SIG-M5 (cell line): ENCODE measurements at regions not wholly inside any gene's neighbourhood (a gene's known extent, or its start where the extent isn't known, plus 50 kb on each side); places are given as distances from the start of the nearest gene placed in this dataset.

Experiments
- DNase-seq: peaks from one replicate; lab custom pipeline; 2025; lab: John Stamatoyannopoulos, UW

DNA sequence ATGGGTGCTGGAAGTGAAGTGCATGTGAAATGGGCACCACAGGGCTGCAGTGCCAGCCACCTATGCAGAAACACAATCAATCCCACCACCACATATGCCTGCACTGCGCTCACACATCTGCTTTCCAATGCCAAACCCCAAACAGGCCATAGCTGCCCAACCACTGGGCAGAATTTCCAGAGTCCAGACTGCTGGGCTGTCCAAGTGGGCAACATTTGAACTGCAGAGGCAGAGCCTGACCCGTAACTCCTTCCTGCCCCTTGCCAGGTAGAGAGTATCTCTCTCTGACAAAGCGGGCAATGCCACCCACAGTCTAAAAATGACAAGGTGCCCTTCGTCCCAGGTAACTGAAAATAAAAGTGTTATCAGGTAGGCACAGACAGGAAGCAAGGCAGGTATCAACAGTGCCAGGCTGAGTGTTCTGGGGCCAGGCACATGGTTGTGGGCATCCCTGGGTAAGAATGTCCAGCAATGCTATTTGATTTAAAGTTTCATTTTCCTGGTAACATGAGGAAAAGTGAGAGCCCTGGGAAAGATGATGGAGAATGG lies 79.5 kb downstream of the FOXA2 start:
- no peak for DNase-seq

DNA sequence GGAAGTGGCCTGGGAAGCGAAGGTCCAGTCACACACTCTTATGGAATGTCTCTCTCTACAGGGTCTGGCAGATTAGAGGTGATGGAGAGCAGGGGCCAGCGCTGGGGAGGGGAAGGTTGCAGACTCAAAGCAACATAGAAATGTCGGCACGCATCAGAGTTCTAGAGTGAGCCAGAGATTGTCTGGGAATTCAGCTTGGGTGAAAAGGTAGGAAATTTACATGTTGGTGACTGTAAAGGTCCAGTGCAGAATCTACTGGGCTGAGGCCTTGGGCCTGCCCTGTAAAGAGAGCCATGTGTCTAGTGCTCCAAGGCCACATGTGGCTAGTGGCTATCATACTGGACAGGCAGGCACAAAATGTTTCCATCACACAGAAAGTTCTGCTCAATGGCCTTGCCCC lies 80.8 kb downstream of the FOXA2 start:
- no peak for DNase-seq

DNA sequence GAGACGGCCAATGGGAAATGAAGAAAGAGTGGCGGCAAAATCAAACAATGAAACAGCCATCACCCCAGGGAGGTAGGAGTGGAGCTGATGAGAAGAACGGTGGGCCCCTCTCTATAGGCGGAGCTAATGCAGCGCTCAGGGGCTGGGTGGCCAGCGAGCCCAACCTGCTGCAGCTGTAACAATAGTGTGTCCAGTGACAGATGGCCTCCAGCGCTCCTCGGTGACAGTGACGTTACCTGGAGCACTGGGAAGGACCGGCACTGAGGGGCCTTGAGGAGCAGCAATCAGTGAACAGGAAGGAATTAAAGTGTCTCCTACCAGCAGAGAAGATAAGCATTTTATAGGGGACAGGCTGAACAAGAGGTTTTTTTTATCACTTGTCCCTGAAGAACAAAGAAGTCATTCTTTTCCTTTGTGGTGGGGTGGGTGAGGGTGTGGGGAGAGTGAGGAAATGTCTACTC lies 81.6 kb downstream of the FOXA2 start:
- no peak for DNase-seq

DNA sequence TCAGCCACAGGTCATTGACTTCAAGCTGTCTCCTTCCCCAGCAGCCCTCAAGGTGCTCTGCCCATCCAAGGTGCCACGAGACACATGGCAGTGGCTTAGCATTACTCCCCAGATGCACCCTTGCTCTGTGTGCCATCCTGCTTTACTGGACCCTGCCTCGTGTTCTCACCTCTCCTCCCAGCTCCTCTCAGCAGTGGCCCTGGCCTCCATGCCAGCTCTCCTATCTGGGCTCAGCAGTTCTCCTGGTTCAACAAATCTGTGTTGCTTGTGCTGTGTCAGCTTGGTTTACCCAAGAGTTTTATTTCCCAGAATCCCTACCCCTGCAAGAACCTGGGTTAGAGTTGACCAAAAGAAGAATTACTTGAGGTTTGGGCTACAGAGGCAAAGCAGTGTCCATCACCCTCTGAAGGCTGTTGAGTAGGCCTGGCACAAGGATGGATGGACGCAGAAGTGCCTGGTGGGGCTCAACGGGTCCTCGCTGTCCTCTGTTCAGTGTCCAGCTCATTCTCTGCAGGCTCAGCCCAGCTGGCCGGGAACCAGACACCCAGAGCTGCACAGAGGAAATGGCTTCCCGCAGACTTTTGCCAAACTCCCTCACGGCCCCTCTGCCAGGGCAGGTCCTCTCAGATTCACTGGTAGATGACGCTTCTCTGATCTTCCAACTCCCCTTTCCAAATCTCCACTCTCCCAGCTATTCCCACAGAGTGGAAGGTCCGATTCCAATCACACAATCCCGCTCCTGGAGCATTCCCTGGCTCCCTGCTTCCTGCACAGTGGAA lies 82.6 kb downstream of the FOXA2 start:
- no peak for DNase-seq

DNA sequence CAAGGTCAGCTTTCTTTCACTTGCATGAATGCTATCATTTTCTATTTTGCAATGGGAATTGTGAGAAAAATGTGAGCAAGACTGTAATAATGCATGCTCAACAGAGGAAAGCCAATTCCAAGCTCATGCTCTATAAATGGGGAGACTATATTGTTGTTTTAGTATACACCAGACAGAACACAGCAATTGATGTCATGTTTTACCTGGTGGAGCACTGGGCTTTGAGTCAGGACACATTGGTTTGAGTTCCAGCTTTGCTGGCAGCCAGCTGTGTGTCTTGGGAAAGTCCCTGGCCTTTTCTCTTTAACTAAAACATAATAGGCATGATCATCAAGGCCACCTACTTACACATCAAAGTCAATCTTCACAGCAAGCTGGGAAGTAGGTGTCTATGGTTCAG lies 83.3 kb downstream of the FOXA2 start:
- no peak for DNase-seq

DNA sequence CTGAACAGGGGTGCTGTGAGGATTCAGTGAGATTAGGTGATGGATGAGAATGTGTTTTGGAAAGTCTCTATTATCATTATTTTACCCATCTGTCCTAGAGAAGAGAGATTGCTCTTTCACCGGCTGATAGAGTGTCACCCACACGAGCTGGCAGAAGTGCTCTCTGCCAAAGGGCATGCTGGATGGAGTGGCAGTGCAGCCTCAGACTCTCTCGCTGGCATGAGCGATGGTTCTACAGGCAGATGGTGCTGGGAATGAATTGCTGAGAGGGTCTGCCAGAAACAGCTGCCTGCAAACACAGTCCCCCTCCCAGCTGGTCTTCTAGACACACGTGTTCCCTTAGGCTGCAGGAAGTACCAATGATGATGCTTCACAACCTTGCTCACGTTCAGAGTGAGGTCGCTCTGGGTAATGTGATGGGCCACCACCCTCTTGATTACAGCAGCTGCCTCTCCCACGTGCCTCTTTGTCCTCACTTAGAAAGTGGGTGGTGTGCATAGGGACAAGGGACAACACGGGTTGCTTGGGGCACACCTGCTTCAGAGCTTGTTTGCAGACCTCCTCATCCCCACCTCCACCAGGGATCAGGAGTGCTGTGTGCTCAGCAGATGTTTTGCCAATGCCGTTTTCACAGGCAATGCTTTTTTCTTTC lies 84.7 kb downstream of the FOXA2 start:
- DNase-seq, result no peak

DNA sequence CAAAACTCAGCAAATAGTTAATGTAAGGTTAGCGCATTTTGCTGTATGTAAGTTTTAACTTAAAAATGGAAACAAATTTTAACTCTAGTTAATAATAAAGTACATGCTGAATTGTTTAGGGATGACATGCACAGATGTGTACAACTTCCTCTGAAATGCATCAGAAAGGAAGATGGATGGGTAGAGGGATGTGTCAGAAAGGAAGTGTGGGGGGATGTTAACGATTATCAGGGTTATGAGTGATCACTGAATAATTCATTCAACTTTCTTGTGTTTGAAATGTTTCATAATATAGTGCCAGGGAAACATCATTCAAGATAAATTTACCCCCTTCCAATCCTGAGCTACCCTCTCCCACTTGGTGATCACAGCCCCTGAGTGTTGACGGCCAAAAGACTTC lies 87.6 kb downstream of the FOXA2 start:
- no peak for DNase-seq

DNA sequence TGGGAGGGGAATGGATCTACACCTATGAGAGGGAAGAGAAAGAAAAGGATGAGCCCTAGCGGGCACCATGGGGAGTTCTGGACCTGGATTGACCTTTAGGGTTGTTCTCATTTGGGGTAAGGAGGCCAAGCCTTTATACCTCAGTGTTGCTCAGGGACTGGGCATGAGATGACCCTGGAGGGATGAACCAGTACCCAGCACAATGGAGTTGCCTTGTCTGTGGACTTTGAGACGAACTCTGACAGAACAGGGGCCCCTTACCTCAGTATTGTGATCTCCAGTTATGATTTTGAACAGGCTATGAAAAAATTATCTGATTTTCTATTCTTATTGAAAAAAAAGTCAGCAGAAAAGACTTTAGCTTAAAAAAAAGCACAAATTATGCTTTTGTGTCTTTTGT lies 88.6 kb downstream of the FOXA2 start:
- no peak for DNase-seq

DNA sequence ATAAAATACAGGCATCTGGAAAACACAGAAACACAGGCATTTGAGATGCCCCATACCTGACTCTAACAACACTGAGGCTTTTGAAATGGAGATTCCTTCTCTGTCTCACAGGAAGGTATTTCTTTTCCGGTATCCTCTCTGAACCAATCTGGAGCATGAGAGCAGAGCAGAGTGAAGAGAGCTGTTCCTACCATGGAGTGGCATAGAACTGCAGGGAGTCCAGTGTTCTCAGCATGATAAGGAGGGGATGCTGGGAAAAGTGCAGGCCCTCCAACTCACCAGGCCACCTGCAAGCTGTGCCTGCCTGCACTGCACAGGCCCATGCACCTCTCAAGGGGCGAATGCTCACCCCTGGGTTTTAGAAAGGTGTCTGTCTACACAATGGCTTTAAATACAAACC lies 89.2 kb downstream of the FOXA2 start:
- DNase-seq, result no peak

DNA sequence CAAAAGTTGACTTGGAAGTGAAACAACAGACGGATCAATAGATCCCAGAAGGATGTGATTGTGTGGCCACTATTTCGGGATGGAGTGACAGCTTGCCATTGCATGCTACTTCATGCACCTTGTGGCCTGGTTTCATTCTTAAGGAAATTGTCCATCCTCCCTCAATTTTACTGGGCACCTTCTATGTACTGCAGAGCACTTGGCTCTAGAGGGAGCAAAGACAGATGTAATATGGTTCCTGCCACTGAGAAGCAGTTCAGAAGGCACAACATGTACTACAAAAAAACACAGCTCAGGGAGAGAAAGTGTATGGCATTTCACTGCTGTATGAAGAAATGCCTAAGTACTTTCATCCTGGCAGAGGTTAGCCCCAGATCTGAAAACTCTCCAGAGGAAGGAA lies 91.9 kb downstream of the FOXA2 start:
- DNase-seq, result no peak

DNA sequence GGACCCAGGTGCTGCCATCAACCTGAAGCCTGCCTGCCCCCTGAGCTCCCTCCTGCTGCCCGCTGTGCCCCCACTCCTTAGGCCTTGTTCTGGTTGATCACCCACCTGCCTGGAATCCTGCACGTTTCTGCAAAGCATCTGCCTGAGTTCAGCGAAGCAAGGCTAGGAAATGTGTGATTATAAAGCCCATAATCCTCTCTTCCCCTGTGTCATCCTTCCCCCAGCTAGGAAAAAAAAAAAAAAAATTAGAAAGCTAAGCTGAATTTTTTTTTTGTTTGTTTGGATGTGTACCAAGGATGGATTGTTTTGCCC lies 93.2 kb downstream of the FOXA2 start:
- DNase-seq, result no peak

DNA sequence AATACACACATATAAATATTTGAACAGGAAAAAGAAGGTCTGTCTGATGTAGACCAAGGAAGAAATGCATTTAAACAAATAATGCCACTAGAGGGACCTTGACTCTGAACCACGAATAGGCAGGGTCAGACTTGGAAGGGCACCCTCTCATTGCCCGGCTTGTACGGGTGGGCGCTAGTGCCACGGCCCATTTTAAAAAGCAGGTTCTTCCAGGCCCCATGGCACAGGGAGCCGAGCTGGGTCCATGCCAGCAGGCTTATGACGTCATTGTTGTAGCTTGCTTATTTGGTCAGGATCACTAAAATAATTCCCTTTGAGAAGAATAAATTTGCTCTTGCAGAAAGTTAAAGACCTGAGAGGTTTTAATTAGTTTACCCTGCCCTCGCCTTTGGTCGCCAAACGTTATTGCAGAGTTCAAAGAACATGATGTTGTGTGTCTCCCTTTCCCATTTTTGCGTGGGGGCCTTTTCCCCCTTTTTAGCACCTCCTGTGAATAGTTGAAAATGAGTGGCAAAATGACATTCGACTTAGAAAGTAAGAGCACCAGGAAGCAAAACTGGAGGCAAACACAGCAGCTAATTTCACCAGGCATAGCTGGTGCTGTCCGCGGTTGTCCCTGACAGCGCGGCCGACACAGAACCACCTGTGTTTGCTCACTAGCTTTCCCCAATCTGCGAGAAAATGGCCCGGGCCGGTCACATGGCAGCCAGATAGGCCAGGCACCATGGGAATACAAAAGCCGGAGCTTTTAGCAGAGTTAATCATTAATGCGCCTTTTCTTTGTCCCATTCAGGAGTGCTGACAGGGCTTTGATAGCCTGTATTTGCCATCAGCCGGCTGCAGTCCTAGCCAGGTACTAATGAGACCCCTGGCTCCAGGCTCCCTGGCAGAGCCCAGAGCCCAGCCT lies 93.8 kb downstream of the FOXA2 start:
- DNase-seq, result no peak

DNA sequence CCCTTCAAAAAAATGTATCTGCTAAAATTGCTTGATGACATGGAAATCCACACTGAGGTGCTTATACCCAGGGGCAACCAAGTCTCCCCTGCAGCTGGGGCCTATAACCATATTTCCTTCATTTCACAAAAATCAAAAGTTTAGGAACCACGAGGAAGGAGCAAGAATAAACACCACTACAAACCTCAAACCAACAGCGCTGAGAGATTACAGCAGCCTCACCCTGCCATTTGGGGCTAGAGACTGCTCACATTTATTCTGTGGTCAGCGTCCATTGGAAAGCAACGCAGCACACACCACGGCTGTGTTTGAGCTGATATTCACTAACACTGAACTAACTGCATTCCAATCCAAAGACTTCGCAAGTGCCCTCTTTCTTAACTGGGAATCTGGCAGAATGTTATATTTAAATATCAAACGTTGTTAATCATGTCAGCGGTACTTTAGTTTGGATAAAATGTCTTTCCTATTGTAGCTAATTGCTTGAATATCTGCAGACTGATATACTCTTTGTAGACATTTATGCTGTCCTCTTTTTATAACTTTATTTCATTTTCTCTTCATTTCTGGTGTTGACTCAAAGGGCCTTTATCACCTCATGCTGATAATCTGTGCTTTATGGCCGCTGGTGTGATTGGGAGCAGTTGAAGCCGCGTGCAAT lies 94.6 kb downstream of the FOXA2 start:
- no peak for DNase-seq

DNA sequence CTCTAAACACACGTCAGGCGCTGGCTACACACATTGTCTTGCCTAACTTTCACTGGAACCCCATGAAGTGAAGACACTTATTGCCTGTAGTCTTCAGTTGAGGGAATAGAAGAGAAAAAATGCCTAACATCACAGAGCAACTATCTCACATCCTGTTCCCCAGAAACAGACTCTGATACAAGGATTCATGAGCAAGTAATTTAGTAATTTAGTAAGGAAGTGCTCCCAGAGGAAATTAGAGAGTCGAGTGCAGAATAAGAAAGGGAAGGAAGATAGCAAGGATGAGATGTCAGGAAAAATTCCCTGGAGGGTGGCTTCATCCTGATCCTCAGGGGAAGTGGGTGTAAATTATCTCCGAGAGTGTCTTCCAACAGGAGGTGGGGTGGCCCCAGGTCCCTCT lies 104.0 kb downstream of the FOXA2 start:
- no peak for DNase-seq

DNA sequence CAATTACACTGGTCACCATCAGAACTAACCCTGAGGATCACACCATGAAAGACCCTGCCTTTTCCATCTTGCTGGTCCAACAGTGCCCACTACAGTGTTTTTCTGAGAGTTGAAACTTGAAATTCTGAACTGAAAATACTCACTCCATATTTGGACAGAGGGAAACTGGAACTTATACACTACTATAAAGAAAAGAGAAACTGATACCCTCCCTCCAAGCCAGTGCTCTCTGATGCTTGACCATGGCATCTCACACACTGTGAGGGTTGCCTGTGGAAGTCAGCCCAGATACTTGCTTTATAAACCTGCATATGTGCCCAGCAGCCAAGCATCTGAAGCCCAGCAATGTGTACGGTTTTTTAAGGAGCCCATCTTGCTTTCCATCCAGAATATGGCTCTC lies 108.7 kb downstream of the FOXA2 start:
- DNase-seq, result no peak

DNA sequence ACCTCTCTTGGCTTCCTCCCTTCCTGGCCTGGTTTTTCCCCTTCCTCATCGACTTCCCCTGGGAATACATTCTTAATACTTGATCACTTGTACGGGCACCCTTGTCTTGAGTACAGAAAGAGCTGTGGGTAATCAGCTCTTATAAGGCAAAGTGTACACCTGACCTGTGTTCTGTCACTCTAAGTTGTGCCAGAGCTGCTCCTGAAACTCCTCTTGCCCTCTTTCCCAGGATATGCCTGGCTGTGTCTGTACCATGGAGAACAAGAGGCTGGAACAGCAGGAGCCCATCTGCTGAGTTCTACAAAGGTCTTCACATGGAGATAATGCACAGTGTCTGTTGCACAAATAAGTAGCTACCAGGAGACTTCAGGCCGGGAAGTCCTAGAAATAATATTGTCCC lies 110.1 kb downstream of the FOXA2 start:
- no peak for DNase-seq

DNA sequence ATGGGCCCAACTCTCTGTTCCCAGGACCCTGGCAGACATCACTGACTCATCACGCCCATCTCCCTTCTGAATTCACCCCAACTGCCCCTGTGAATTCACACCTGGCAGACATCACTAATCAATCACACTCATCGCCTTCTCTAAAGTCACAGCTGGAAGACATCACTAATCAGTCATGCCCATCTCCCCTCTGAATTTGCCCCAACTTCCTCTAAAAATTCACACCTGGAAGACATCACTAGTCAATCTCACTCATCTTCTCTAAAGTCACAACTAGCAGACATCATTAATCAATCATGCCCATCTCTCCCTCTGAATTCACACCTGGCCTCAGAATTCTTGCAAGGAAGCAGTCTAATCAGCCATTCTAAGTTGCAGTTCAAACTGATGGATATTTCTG lies 111.1 kb downstream of the FOXA2 start:
- no peak for DNase-seq

DNA sequence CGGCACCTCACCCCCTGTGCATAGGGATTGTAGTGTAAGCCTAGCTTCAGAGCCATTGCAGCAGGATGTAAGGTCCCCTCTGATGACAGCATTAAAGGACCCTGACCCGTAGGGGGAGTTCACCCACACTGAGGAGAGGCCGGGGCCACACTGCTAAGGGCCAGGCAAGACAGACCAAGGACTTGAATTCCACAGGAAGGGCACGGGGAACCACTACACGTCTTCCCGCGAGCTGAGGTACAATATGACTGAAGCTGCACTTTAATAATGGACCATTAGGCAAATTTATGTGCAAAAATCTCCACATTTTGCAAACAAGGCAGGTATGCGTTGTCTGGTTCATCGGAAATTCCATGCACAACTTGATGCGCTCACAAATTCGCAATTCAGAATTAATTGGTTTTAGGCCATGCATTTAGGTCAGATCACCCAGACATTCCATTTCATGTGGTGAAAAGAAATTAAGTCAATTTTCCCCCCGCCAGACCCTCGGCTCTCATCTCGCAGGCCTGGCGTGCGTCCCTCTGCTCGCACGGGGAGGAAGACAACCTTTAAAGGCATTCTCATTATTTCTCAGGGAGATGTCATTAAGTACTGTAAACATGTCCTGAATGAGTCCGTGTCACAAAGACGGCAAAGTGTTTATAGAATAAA lies 111.8 kb downstream of the FOXA2 start:
- DNase-seq, result no peak

DNA sequence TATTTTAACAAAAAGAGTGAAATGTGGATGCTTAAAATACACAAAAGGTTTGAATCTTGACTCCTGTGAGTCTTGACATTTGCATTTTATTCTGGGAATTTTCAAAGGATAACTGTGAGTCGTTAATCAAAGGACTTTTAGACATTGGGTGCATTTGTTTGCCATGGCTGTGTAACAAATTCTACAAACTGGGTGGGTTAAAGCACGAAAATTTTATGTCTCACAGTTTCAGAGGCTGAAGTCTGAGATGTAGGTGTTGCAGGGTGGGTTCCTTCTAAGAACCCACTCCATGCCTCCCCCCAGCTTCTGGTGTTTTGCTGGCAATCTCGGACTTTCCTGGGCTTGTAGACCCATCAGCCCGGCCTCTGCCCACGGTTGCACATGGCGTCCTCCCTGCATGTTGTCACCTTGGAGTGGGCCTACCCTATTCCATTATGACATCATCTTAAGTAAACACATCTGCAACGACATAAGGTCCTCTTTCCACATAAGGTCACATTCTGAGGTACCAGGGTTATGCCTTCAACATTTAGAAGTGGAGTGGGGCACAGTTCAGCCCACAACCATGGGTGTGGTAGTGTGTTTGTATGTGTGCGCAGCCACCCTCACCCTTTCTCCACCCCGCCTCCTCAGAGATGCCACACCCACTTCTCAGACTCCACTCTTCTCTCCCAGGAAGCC lies 113.1 kb downstream of the FOXA2 start:
- no peak for DNase-seq

DNA sequence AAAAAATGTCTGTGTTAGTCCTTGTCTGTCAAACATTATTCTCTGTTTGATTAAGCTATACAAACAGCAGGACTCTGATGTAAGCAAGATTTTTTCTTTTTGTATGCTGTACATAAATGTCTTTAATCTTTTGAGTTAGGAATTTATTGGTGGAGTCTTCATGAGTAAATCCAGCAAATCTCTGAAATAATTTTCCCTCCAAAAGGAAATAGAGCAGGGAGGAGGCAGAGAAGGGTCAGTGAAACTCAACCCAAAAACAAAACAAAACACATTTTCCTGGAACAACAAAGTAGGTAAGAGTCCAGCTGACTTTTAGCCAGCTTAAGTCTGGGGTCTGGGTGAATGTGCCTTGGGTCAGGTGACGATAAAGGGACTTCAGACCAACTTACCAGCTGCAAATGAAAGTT lies 113.7 kb downstream of the FOXA2 start:
- no peak for DNase-seq
